Ureter (tissue), 1 donor: ENCODE measurements at regions not wholly inside any gene's neighbourhood (a gene's known extent, or its start where the extent isn't known, plus 50 kb on each side); places are given as distances from the start of the nearest gene placed in this dataset.
"Not testable (repeated sequence)": the region's sequence is repeated elsewhere in the genome, so short reads cannot be mapped to it uniquely, and the experiment has no call there.

ENCODE experiments used
- DNase-seq: peaks from one replicate; pipeline ENCODE4 v3.0.0-alpha.2; 2020; ENCODE audit warnings: low spot score
- donor health status: DM: yes; HTN: yes; CAD: no.

DNA sequence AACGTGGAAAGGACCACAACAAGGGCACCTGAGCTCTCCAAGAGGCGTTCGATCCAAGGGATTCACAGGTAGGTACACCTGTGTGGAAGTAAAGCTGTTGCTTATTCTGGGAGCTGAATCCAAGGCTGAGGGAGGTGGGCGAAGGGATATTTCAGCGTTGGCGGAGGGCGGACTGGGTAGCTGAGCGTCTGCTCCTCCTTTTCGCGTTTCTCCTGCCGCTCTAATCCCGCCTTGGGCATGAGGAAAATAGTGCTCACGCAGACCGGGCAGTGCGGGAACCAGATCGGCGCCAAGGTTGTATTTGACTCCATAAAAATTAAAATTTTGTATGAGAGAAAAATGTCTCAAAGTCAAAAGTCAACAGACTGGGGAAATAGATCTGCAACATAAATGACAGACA is 3966.2 kb upstream of the OR11H1 start:
- not testable (repeated sequence) for DNase-seq

DNA sequence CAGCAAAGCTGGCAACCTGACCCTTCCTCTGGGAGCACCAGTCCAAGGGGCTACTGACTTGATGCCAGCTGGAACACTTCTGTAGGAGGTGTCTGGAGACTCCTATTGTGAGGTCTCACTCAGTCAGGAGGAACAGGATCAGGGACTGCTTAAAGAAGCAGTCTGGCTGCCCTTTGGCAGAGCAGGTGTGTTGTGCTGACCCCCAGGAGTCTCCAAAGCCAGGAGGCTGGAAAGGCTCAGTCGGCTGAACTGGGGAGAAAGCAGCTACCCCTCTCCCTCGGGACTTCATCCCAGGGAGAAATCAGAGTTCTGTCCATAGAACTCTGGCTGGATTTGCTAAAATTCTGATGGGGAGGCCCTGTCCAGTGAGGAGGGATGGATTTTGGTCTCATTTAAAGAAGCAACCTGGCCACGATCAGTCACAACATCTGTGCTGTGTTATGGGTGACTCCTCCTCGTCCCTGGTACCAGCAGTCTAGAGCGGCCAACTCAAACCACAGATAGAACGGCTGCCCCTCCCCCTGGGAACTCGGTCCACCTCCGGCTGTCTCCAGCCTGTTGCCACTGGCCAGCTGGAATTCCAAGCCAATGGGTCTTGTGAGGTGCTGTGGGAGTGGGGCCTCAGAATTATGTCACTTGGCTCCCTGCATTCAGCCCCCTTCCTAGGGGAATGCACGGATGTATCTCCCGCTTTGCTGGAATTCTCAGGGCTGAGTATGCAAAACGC is 3959.0 kb upstream of the OR11H1 start:
- not testable (repeated sequence) for DNase-seq

DNA sequence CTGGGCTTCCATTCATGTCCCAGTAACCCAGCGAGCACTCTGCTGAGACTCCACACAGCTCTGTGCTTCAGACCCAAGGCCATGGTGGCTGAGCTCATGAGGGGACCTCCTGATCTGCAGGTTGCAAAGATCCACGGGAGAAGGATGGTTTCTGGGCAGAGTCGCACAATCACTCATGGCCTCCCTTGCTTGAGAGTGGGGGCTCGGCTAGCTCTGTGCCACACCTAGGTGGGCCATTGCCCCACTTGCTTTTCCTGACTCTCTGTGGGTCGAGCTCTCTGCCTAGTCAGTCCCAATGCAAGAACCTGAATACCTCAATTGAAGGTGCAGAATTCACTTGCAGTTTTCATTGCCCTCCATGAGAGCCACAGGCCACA is 3958.4 kb upstream of the OR11H1 start:
- not testable (repeated sequence) for DNase-seq

- not testable (repeated sequence) for DNase-seq
Observed at GRCh38 chr22:11573154-11573553, 3954.8 kb upstream of the OR11H1 start.

DNA sequence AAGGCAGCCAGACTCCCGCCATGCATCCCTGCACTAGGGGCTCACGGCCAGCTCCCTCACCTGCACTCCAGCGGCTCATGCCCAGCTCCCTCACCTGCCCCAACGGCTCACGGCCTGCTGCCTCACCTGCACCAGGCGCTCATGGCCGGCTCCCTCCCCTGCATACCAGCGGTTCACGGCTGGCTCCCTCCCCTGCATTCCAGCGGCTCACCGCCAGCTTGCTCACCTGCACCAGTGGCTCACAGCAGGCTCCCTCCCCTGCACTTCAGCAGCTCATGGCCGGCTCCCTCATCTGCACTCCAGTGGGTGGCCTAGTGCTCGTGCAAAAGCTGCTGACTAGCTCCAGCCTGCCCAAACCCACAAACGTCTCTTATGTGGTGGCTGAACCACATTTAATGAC is 3953.8 kb upstream of the OR11H1 start:
- DNase-seq: not testable (repeated sequence)

DNA sequence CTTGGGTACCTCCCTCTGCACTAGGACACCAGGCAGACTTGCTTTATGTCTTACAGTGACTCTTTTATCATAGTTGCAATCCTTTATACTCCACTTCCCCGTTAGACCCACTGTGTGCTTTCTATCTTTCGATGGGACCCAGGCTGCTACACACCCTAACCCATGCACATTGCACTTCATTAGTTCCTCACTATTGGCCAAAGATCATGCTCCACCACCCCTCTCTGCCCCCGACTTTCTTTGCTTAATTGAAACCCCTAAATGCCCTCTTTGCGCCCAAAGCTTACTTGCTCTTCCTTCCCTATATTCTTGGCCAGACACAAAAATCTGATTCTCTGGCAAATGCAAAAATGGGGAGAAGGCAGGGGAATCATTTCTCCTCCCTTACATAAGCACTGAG is 3953.3 kb upstream of the OR11H1 start:
- DNase-seq: not testable (repeated sequence)

GRCh38 chr22:11576740-11577139 is 3951.3 kb upstream of the OR11H1 start:
- DNase-seq: not testable (repeated sequence)

DNA sequence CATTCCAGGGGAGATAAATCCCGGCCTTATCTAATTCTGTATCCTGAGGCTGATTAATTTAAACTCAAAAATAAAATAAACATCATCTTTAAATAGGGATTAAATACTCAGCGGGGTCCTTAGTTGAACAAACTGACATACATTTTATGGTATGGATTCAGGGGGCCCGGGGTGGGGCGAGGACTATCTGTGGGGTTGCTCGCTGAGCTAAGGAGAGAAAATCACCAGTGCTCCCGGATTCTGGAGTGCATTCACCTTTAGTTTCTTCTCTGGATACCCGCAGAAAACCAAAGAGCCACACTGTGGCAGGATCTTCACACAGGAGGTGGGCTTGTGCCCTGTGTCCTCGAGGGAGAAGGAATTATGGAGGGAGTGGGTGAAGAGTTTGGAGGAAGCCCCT is 3949.9 kb upstream of the OR11H1 start:
- DNase-seq: not testable (repeated sequence)

DNA sequence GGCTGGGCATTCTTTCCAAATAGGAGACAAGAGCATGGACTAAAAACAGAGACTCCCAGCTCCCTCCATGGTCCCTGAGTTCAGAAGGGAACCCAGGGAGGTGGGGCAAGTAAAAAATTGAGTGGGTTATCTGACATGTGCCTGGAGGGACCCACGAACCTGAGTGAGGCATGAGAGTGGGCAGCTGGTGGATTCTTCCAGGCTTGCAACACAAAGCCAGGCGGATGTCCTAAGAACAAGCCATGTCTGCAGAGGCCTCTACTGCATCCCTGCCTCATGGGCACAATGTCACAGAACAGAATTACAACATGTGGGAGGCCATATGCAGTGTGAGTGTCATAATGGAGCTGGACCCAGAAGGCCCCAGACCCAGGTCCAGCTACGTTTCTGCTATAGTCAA is 3949.4 kb upstream of the OR11H1 start:
- DNase-seq: not testable (repeated sequence)

DNA sequence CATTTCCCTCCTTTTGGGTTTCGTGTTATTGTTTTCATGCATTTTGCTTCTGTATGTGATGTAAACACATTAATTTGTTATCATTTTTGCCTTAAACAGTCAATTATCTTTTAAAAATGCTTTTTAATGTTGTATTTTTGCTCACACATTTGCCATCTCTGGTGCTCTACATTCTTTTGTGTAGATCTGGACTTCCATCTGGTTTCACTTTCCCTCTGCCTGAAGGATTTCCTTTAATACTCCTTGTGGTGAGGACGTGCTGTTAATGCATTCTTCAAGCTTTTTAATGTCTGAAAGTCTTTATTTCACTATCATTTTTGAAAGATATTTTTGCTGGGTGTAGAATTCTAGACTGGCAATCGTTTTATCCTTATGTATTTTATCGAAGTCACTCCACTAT is 3945.9 kb upstream of the OR11H1 start:
- not testable (repeated sequence) for DNase-seq

GRCh38 chr22:11584231-11584630 is 3943.8 kb upstream of the OR11H1 start:
- not testable (repeated sequence) for DNase-seq

DNA sequence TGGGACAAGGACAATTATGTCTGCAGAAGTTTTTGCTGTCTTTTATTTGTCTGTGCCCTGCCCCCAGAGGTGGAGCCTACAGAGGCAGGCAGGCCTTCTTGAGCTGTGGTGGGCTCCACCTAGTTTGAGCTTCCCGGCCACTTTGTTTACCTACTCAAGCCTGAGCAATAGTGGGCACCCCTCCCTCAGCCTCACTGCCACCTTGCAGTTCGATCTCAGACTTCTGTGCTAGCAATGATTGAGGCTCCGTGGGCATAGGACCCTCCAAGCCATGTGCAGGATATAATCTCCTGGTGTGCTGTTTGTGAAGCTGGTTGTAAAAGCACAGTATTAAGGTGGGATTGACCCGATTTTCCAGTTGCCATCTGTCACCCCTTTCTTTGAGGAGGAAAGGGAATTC is 3933.4 kb upstream of the OR11H1 start:
- DNase-seq: not testable (repeated sequence)

DNA sequence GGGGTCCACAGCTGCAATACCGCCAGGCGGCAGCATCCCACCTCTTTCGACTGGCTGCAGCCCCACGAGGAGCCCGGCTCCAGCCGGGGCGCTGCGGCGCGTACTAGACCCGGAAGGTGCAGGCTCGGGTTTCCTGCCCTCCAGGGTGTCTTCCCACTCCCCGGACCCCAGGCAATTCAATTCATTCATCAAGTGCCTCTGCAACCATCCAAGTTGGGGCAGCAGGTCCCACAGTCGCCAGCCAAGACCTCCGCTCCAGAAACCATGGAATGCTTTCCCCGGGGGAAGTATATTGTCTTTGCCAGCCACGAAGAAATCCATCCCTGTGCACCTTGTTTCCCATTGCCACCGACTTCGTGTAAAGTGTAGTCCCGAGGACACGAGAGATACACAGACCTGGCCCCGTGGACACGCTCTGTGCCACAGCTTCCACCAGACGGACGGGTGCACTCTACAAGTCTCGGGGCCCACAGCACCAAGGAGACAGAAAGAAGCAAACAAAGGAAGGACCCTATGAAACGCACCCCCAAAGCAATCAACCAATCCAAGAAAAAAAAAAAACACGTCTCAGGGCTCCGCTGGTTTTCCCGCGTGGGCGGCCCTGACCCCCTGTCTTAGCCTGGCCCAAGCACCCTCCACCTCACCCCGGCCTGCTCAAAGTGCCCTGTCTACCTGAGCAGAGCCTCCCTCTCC is 3930.2 kb upstream of the OR11H1 start:
- peak; percentile 43 for DNase-seq

DNA sequence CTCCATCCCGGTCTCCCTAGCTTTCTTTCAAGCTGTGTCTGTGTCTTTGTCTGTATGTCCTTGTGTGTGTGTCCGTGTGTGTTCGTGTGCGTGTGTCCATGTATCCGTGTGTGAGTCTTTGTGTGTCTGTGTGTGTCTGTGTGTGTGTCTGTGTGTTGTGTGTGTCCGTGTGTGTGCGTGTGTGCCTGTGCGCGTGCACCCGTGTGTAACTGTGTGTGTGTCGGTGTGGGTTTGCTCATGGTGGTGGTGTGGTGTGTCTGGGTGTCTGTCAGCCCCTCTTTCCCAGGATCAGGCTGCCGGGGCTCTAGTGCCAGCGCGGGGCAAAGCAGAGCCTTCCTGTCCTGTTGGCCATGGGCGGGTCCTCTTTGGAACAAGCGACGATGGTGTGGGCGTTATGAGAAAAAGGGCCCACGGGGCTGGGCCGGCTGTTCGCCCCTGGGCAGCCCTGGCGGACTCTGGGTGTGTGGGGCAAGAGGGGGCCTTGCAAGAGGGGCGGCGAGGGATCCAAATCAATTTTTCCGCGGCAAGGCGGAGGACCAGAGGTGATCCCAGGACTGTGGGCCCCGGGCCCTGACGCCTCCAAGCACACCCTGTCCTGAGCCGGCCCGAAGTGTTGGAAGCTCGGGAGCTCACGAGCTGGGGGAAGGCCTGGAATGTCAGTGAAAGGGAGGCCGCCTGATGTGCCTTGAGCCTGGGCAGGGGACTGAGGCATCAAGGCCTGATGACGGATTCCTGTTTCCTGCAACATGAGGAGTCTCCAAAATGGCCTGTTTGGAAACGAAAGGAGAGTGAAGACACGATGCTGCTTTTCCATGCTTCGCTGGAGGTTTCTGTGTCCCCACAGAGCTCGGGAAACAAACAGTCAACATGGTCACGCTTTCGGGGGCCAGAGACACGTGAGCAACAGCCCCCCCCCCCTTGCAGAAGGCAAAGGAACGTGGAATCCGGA is 3929.2 kb upstream of the OR11H1 start:
- DNase-seq: no peak

- DNase-seq: not testable (repeated sequence)
Observed at GRCh38 chr22:11599456-11599855, 3928.5 kb upstream of the OR11H1 start.

DNA sequence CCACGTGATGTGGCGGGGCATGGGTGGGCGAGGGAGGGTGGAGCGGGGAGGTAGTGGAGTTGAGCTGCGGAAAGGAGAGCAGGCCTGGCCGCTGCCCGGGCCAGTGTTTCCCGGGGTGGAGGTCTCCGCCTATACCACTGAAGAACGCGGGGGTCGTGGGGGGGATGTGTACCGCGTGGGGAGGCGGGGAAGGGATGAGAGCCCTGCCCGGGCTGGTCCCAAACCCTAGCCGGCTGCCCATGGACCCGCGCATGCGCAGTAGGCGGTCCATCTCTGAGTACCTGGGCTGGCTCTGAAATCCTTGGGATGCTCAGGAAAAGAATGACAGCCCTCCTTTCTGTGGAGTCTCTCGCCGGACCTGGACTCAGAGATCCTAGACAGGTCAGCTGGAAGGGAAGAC is 3927.8 kb upstream of the OR11H1 start:
- not testable (repeated sequence) for DNase-seq

- DNase-seq: not testable (repeated sequence)
Observed at GRCh38 chr22:11600896-11601890, 3926.8 kb upstream of the OR11H1 start.

- peak; percentile 39 for DNase-seq
Observed at GRCh38 chr22:11604635-11605395, 3923.2 kb upstream of the OR11H1 start.

GRCh38 chr22:11605468-11605981 is 3922.5 kb upstream of the OR11H1 start:
- peak; percentile 44 for DNase-seq
